Peyer's patch (tissue), 4 donors: ENCODE measurements at regions not wholly inside any gene's neighbourhood (a gene's known extent, or its start where the extent isn't known, plus 50 kb on each side); places are given as distances from the start of the nearest gene placed in this dataset.

ENCODE experiments used
- DNase-seq, 3 donors: peaks; one replicate each; pipeline ENCODE4 v3.0.0-alpha.2; 2017 to 2019
- H3K27ac ChIP-seq, 4 donors: fragments of 200-600 bp; sonication (generic); one replicate each; pipeline ENCODE4 v1.5.1; 2016 to 2019
- H3K27me3 ChIP-seq, 2 donors: fragments of 200-600 bp; sonication (generic); one replicate each; pipeline ENCODE4 v1.5.1; 2019
- H3K36me3 ChIP-seq, 3 donors: fragments of 200-600 bp; sonication (generic); one replicate each; pipeline ENCODE4 v1.5.1; 2016 to 2019
- H3K4me1 ChIP-seq, 4 donors: fragments of 200-600 bp; sonication (generic); one replicate each; pipeline ENCODE4 v1.5.1; 2016 to 2019
- H3K4me3 ChIP-seq, 4 donors: fragments of 200-600 bp; sonication (generic); 1 replicate in 3 of 4; 2 replicates in 1 of 4; pipeline ENCODE4 v1.5.1; 2016 to 2019; ENCODE audit warnings: mild to moderate bottlenecking in 1 of 4
- H3K9me3 ChIP-seq, 4 donors: fragments of 200-600 bp; sonication (generic); one replicate each; pipeline ENCODE4 v1.5.1; 2016 to 2019; ENCODE audit warnings: mild to moderate bottlenecking in 1 of 4
- POLR2A ChIP-seq, 2 donors: fragments of 450-650 bp; IDR thresholded peaks; one replicate each; pipeline ENCODE4 v1.5.1; 2017; ENCODE audit warnings: antibody characterized with exemption in 2 of 2, mild to moderate bottlenecking in 2 of 2, moderate library complexity in 2 of 2
- TF ChIP-seq, protein P1 (sequence below), 6 experiments: fragments of 450-650 bp in 4 of 6; fragments of 200-600 bp in 2 of 6; sonication (generic) in 1 of 6; IDR thresholded peaks; one replicate each; pipeline ENCODE4 v1.5.1; 2017 to 2019; ENCODE audit warnings: antibody characterized with exemption in 6 of 6, mild to moderate bottlenecking in 3 of 6, moderate library complexity in 1 of 6

DNA sequence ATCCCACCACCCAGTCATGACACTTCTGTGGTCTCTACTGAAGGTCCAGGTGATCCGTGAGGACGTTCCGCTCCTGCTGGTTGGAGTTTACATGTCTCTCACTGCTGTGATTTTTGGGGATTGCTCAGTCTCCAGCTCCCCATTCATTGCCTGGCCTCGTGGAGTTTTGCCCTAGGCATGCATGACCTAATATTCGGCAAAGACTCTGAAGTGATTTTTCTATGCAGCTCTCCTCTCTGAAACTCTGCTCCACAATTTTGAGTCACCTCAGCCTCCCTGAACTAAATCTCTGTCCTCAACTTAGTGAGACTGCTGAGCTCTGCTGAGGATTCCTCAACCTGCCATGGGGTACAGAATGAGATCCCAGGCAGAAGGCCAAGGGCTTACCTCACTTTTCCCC is 174.4 kb upstream of the FGGY start:
- Histone ChIP-seq H3K4me3 (no peak overlapping the region), H3K27ac (no peak overlapping the region), H3K4me1 (no peaks in the 10 kb centered on the region), H3K9me3 (no peaks in the 10 kb centered on the region), H3K27me3 (no peaks in the 10 kb centered on the region), H3K36me3 (no peaks in the 10 kb centered on the region)
- DNase-seq, result no peak
- TF ChIP-seq POLR2A (IDR thresholded peaks at IDR 0.05), result no peak
- TF ChIP-seq, protein P1, sequence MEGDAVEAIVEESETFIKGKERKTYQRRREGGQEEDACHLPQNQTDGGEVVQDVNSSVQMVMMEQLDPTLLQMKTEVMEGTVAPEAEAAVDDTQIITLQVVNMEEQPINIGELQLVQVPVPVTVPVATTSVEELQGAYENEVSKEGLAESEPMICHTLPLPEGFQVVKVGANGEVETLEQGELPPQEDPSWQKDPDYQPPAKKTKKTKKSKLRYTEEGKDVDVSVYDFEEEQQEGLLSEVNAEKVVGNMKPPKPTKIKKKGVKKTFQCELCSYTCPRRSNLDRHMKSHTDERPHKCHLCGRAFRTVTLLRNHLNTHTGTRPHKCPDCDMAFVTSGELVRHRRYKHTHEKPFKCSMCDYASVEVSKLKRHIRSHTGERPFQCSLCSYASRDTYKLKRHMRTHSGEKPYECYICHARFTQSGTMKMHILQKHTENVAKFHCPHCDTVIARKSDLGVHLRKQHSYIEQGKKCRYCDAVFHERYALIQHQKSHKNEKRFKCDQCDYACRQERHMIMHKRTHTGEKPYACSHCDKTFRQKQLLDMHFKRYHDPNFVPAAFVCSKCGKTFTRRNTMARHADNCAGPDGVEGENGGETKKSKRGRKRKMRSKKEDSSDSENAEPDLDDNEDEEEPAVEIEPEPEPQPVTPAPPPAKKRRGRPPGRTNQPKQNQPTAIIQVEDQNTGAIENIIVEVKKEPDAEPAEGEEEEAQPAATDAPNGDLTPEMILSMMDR (IDR thresholded peaks at IDR 0.05), result no peak

DNA sequence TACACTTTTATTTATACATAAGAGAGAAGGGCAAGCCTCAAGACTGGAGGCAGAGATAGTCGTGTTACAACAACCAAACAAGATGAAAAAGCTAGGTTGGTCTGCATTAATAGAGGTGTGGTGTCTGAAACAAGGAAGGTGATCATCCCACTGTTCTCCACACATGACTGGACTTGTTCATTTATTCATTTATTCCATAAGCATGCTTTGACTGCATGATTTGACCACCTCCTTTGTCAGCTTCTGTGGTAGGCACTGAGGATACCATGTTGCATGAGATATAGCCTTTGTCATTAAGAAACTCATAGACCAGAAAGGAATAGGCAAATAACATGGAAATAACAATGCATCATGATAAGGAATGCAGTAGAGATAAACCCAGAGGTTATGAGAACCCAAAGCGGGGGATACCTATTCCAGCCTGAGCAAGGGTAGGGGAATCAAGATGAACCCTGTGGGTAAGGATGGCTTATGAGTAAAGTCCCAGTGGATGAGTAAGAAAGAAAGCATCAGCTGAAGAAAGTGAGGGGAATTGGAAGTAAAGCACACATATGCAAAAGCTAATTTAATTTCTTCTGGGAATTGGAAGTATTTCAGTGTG is 173.7 kb upstream of the FGGY start:
- no peaks in the 10 kb centered on the region for H3K4me1 ChIP-seq
- TF ChIP-seq, protein P1 (IDR thresholded peaks at IDR 0.05), result no peak
- TF ChIP-seq POLR2A (IDR thresholded peaks at IDR 0.05), result no peak

DNA sequence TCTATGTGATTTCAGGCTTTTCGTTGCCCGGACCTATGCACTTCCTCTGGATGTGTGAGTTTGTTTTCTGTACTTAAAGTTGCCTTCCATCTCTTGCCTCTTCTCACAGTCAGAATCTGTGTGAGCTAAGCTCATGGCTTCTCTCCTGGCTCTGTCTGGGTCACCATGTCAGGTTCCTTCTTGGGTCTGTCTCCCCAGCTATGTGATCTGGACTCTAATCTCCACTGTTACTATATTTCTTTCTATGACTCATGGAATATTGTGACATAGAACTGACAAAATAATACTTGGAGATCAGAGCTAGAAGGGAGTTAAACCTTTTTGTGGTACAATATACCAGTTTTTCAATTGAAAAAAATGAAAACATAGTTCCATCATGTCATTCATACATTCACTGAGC is 172.7 kb upstream of the FGGY start:
- TF ChIP-seq, protein P1 (IDR thresholded peaks at IDR 0.05), result no peak
- TF ChIP-seq POLR2A (IDR thresholded peaks at IDR 0.05), result no peak
- no peaks in the 10 kb centered on the region for H3K9me3 ChIP-seq
- no peak overlapping the region for H3K4me3 ChIP-seq
- no peak overlapping the region for H3K27ac ChIP-seq
- H3K4me1 ChIP-seq, result no peaks in the 10 kb centered on the region
- H3K36me3 ChIP-seq, result no peaks in the 10 kb centered on the region
- no peak for DNase-seq
- H3K27me3 ChIP-seq, result no peaks in the 10 kb centered on the region

More for the DNA sequence above, 173.7 kb upstream of the FGGY start:
- no peaks in the 10 kb centered on the region for H3K9me3 ChIP-seq
- H3K4me3 ChIP-seq, result no peak overlapping the region
- H3K27me3 ChIP-seq, result no peaks in the 10 kb centered on the region
- no peaks in the 10 kb centered on the region for H3K36me3 ChIP-seq
- no peak for DNase-seq
- H3K27ac ChIP-seq, result no peak overlapping the region

DNA sequence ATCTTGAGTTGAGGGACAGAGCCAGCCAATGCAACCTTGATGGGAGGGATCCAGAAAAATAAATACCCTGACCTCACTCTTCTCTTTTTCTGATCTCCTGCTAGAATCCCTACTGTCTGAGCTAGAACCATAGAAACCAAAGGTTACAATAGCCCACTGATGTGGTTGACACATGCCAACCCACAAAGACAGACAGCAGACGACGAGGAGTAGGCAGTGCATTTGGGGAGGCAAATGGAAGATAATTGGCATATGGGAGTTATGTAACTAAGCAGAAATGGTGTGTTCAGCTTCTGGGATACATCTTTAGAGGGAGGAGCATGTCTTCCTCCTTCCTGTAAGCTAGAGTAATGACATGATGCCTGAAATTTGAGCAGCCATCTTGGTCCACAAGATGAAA is 171.7 kb upstream of the FGGY start:
- no peaks in the 10 kb centered on the region for H3K27me3 ChIP-seq
- H3K9me3 ChIP-seq, result no peaks in the 10 kb centered on the region
- DNase-seq, result no peak
- TF ChIP-seq POLR2A (IDR thresholded peaks at IDR 0.05), result no peak
- TF ChIP-seq, protein P1 (IDR thresholded peaks at IDR 0.05), result no peak
- no peak overlapping the region for H3K27ac ChIP-seq
- H3K4me3 ChIP-seq, result no peak overlapping the region
- no peaks in the 10 kb centered on the region for H3K4me1 ChIP-seq
- H3K36me3 ChIP-seq, result no peaks in the 10 kb centered on the region

DNA sequence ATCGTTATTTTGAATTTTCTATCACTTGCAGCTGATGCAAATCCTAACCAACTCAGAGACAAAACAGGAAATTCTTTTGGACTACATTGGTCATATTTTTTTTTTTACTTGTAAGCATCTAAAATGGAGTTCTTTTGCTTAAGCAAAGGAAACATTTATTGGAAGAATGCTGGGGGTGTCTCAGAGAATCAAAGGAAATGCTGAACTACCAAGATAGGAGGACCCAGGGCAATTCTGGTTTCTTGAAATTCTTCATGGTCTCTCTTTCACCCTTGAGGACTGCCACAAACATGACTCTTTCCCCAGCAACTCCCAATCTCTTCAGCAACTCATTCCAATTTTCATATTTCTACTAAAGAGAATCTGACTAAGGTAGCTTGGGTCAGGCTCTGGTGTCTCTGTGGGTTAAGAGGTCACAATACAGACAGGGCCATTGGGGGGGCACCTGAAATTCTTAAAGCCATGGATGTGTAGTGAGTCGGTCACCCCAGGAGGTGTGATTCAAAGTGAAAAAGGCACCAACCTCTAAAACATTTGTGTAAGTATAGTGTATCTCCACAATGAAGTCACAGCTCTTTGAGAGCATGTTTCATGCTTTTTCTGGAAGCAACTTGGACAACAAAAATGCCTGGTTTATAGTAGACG is 171.1 kb upstream of the FGGY start:
- Histone ChIP-seq H3K4me3 (no peak overlapping the region), H3K4me1 (no peaks in the 10 kb centered on the region)
- TF ChIP-seq, protein P1 (IDR thresholded peaks at IDR 0.05), result no peak
- no peak for TF ChIP-seq POLR2A (IDR thresholded peaks at IDR 0.05)

More for the DNA sequence above, 171.1 kb upstream of the FGGY start:
- DNase-seq, result no peak
- Histone ChIP-seq H3K27ac (no peak overlapping the region), H3K9me3 (no peaks in the 10 kb centered on the region), H3K36me3 (no peaks in the 10 kb centered on the region), H3K27me3 (no peaks in the 10 kb centered on the region)
